22Rv1 (cell line): ENCODE measurements at regions not wholly inside any gene's neighbourhood (a gene's known extent, or its start where the extent isn't known, plus 50 kb on each side); places are given as distances from the start of the nearest gene placed in this dataset.

Experiments
- ZFX ChIP-seq: fragments of 450-650 bp; IDR thresholded peaks from 2 replicates; pipeline ENCODE4 v1.6.1; 2017; ENCODE audit warnings: antibody characterized with exemption, borderline replicate concordance
- TF ChIP-seq, protein P1 (sequence below): fragments of 450-650 bp; IDR thresholded peaks from 2 replicates; pipeline ENCODE4 v1.5.1; 2017; ENCODE audit warnings: mild to moderate bottlenecking

DNA sequence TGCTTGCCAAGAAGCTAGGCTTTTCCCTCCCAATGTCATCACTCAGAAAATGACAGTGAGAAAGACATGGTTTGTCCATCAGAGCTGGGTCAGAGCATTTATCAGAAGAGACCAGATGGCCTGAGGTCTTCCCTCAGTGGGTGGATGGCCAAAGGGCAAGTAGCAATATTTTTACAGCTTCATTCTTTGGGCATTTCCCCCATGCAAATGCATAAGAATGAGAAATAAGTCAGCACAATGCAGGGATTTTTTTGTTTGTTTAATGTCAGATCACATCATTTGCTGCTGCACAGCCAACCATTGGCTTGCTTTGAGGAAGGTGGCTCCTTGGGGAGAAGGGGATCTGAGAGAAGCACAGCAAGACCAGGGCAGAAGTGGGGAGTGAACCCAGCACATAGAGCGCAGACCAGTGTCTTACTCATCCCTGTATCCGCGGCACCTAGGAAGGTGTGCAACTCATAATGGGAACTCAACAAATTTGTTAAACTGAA, 209.6 kb downstream of the SEMA6A start:
- TF ChIP-seq, protein P1, sequence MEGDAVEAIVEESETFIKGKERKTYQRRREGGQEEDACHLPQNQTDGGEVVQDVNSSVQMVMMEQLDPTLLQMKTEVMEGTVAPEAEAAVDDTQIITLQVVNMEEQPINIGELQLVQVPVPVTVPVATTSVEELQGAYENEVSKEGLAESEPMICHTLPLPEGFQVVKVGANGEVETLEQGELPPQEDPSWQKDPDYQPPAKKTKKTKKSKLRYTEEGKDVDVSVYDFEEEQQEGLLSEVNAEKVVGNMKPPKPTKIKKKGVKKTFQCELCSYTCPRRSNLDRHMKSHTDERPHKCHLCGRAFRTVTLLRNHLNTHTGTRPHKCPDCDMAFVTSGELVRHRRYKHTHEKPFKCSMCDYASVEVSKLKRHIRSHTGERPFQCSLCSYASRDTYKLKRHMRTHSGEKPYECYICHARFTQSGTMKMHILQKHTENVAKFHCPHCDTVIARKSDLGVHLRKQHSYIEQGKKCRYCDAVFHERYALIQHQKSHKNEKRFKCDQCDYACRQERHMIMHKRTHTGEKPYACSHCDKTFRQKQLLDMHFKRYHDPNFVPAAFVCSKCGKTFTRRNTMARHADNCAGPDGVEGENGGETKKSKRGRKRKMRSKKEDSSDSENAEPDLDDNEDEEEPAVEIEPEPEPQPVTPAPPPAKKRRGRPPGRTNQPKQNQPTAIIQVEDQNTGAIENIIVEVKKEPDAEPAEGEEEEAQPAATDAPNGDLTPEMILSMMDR = no peak
- TF ChIP-seq ZFX = no peak
